ENCODE measurements at regions not wholly inside any gene's neighbourhood (a gene's known extent, or its start where the extent isn't known, plus 50 kb on each side); places are given as distances from the start of the nearest gene placed in this dataset.
"Not testable (repeated sequence)": the region's sequence is repeated elsewhere in the genome, so short reads cannot be mapped to it uniquely, and the experiment has no call there.

GRCh38 chr21:6133373-6133772 is 4388.0 kb upstream of the TPTE start:
- not testable (repeated sequence) for H3K27ac Mint-ChIP-seq, H3K4me1 Mint-ChIP-seq, H3K27me3 Mint-ChIP-seq, DNase-seq, H3K4me3 Mint-ChIP-seq, ATAC-seq, H3K9me3 Mint-ChIP-seq

DNA sequence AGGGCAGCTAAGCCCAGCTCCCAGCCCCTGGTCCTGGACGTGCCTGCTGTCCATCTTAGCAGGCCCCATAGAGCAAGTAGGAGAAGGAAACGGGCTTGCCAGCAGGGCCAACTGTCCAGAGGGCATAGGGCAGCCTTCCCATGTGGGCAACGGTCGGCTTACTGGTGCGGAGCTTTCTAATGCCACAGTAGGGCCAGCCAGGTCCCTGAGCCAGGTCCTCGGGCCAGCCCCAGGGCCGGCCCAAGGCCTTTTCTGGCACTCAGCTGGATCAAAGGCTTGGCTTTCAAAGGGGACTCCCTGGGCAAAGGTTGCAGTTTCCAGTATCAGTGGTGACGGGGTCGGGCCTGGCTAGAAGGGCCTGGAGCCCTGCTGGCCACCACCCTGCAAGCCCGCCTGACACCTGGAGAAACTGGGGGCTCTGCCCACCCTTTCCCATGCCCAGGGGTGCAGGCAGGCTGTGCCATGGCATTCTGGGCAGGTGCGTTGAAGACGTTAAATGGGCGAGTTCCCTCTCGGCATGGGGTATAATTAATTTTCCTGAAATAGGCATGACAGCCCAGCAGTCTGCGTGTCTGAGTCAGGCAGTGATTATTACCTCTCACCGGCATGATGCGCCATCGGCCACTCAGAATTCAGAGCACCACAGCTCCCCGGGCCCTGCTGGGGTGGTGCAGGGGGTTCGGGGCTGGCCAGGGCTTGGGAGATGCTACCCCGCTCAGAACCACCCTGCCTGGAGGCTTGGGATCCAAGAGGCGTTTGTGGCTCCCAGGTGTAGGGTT is 4387.3 kb upstream of the TPTE start:
- H3K9me3 Mint-ChIP-seq, ATAC-seq, H3K4me3 Mint-ChIP-seq, H3K27ac Mint-ChIP-seq, H3K4me1 Mint-ChIP-seq, H3K27me3 Mint-ChIP-seq, DNase-seq: not testable (repeated sequence)

GRCh38 chr21:6136732-6137131 is 4384.7 kb upstream of the TPTE start:
- H3K4me3 Mint-ChIP-seq, H3K27me3 Mint-ChIP-seq, H3K9me3 Mint-ChIP-seq, H3K4me1 Mint-ChIP-seq, ATAC-seq, H3K27ac Mint-ChIP-seq, DNase-seq: not testable (repeated sequence)

GRCh38 chr21:6138244-6139136 is 4382.9 kb upstream of the TPTE start:
- H3K4me1 Mint-ChIP-seq, H3K27ac Mint-ChIP-seq, DNase-seq, H3K4me3 Mint-ChIP-seq, H3K27me3 Mint-ChIP-seq, H3K9me3 Mint-ChIP-seq: not testable (repeated sequence)
- ATAC-seq: peak; percentile 73

- H3K4me3 Mint-ChIP-seq, DNase-seq, H3K27ac Mint-ChIP-seq, H3K27me3 Mint-ChIP-seq, H3K4me1 Mint-ChIP-seq, H3K9me3 Mint-ChIP-seq, ATAC-seq: not testable (repeated sequence)
Observed at GRCh38 chr21:6139331-6139730, 4382.1 kb upstream of the TPTE start.

- not testable (repeated sequence) for H3K27ac Mint-ChIP-seq, DNase-seq, H3K27me3 Mint-ChIP-seq, H3K4me1 Mint-ChIP-seq, H3K9me3 Mint-ChIP-seq, H3K4me3 Mint-ChIP-seq, ATAC-seq
Observed at GRCh38 chr21:6139862-6140261, 4381.5 kb upstream of the TPTE start.

- H3K4me3 Mint-ChIP-seq, H3K27me3 Mint-ChIP-seq, H3K4me1 Mint-ChIP-seq, DNase-seq, H3K9me3 Mint-ChIP-seq, H3K27ac Mint-ChIP-seq, ATAC-seq: not testable (repeated sequence)
Observed at GRCh38 chr21:6140467-6141137, 4380.8 kb upstream of the TPTE start.

DNA sequence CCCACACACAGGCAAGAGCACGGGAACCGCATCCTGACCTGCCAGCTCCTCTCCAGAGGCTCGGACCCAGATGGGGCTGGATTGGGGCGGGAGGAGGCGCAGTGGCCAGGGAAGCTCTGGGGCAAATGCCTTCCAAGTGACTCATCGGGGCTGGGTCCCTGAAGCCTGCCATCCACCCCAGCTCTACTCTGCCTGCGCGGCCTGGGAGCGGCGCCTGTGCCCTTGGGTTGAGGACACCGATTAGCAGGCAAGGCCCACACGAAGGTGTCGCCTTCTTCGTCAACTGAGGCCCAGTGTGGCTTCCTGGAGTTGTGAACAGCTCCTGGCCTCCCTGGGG is 4380.3 kb upstream of the TPTE start:
- not testable (repeated sequence) for ATAC-seq, DNase-seq, H3K4me1 Mint-ChIP-seq, H3K27ac Mint-ChIP-seq, H3K9me3 Mint-ChIP-seq, H3K27me3 Mint-ChIP-seq, H3K4me3 Mint-ChIP-seq

- H3K4me3 Mint-ChIP-seq, H3K4me1 Mint-ChIP-seq, H3K9me3 Mint-ChIP-seq, DNase-seq, H3K27me3 Mint-ChIP-seq, ATAC-seq, H3K27ac Mint-ChIP-seq: not testable (repeated sequence)
Observed at GRCh38 chr21:6153154-6153553, 4368.2 kb upstream of the TPTE start.

- not testable (repeated sequence) for H3K9me3 Mint-ChIP-seq, H3K4me1 Mint-ChIP-seq, H3K4me3 Mint-ChIP-seq, H3K27ac Mint-ChIP-seq, H3K27me3 Mint-ChIP-seq, DNase-seq
- peak; percentile 72 for ATAC-seq
Observed at GRCh38 chr21:6154524-6155320, 4366.7 kb upstream of the TPTE start.

DNA sequence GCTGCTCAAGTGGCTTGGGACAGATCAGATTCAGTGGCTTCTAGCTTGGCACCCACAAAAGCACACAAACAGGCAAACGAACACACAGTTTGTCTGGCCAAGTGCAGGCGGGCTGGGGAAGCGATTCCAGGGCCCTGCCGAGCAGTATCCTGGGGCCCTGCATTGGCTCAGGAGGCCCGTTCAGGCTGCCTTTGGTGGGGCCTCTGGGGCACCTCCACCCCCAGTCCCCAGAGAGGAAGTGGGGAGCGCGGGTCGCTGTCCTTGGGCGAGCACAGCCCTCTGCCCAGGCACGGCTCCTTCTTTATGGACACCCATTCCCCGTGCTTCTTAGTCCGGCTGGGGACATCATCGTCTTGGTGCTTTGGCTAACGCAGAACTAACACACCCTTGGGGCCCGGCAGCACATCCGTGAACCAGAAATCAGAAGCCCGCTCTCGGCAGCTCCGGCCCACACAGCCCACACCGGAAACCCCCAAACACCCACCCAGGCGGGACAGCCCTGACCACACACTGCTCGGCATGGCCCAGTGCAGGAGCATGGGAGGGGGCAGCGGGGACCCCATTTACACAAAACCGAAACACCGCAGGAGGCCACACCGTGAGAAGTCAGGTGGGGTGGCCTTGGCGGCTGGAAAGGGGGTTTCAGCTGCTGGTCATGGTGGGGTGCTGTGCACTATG is 4364.5 kb upstream of the TPTE start:
- H3K27me3 Mint-ChIP-seq, H3K4me3 Mint-ChIP-seq, DNase-seq, H3K4me1 Mint-ChIP-seq, H3K9me3 Mint-ChIP-seq, ATAC-seq, H3K27ac Mint-ChIP-seq: not testable (repeated sequence)

DNA sequence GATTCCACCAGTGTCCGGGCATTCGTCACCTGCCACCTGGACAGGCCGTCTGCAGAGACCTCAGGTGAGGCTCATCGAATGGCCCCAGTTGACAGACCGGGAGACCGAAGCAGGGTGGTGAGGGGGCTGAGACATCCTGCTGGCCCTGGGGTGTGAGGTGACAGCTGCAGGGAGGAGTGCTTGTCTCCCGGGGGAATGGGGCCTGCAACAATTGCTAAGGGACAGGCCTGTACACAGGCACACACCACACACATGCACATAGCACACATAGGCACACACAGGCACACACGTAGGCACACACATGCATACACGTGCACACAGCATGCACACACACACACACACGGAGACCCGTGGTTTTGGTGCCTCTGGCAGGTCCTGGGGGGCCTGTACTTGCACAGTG is 4363.9 kb upstream of the TPTE start:
- not testable (repeated sequence) for DNase-seq, H3K4me3 Mint-ChIP-seq, ATAC-seq, H3K4me1 Mint-ChIP-seq, H3K9me3 Mint-ChIP-seq, H3K27me3 Mint-ChIP-seq, H3K27ac Mint-ChIP-seq

GRCh38 chr21:6158171-6158570 is 4363.2 kb upstream of the TPTE start:
- not testable (repeated sequence) for ATAC-seq, H3K4me1 Mint-ChIP-seq, H3K9me3 Mint-ChIP-seq, H3K27ac Mint-ChIP-seq, H3K27me3 Mint-ChIP-seq, DNase-seq, H3K4me3 Mint-ChIP-seq
